GM12878 (cell line): ENCODE measurements at regions not wholly inside any gene's neighbourhood (a gene's known extent, or its start where the extent isn't known, plus 50 kb on each side); places are given as distances from the start of the nearest gene placed in this dataset.

ENCODE experiments used
- ATAC-seq: fragments of 200-7000 bp; cut with Tn5 transposase; 3 replicates; pipeline ENCODE4 v1.9.1; 2020; ENCODE audit warnings: mild to moderate bottlenecking, moderate library complexity
- BruUV-seq: library from RNA; stranded (reverse); fragments of 400-500 nt; replicated peaks from 2 replicates; lab custom pipeline; 2021; lab: Mats Ljungman, UMichigan
- CTCF ChIA-PET: fragments of 300-600 bp; sonication (Branson Sonifier 250); formaldehyde crosslinking; extraction: SDS; loops from one replicate; lab custom pipeline; 2021; ENCODE audit warnings: inconsistent platforms; lab: Yijun Ruan, JAX
- POLR2A ChIA-PET: fragments of 350-600 bp; formaldehyde crosslinking; extraction: SDS; loops from one replicate; lab custom pipeline; 2021; ENCODE audit warnings: inconsistent platforms; lab: Charles Lee
- RAD21 ChIA-PET: fragments of 300-600 bp; sonication (Branson Sonifier 250); formaldehyde crosslinking; loops from one replicate; lab custom pipeline; 2023; ENCODE audit warnings: antibody characterized with exemption; ENCODE audit not compliant: unreplicated experiment; lab: Charles Lee
- SMC1A ChIA-PET: fragments of 300-600 bp; sonication (Branson Sonifier 250); formaldehyde crosslinking; loops from one replicate; lab custom pipeline; 2023; ENCODE audit not compliant: unreplicated experiment, uncharacterized antibody; lab: Charles Lee
- DNase-seq: peaks from one replicate; pipeline ENCODE4 v3.0.0-alpha.2; 2011; ENCODE audit warnings: low read depth, low spot score
- FAIRE-seq: peaks from 3 replicates; lab custom pipeline; 2011; peaks lifted over from hg19 to GRCh38; lab: Jason Lieb, UNC
- H2AFZ ChIP-seq: 2 replicates; pipeline ENCODE4 v1.6.0; 2011; ENCODE audit warnings: low read depth, low read length, control low read depth; ENCODE audit not compliant: control insufficient read depth
- H3K27ac ChIP-seq: 2 replicates; pipeline ENCODE4 v1.5.1; 2011; ENCODE audit warnings: control low read depth; ENCODE audit not compliant: control insufficient read depth, insufficient read depth
- H3K27me3 ChIP-seq, 2 experiments: replicated peaks in 1 of 2; 2 replicates each; pipeline versions ENCODE4 v1.6.0 to v1.6.1; 2011; ENCODE audit warnings: low read length in 1 of 2; ENCODE audit not compliant: control insufficient read depth in 2 of 2, insufficient read depth in 2 of 2
- H3K36me3 ChIP-seq, 2 experiments: 2 replicates each; pipeline ENCODE4 v1.5.1; 2011; ENCODE audit warnings: low read length in 1 of 2; ENCODE audit not compliant: control insufficient read depth in 2 of 2, insufficient read depth in 2 of 2
- H3K4me1 ChIP-seq: 2 replicates; pipeline ENCODE4 v1.6.1; 2011; ENCODE audit warnings: mild to moderate bottlenecking, low read length, moderate library complexity, mixed read lengths; ENCODE audit not compliant: control insufficient read depth, insufficient read depth
- H3K4me2 ChIP-seq: 2 replicates; pipeline ENCODE4 v1.6.0; 2011; ENCODE audit warnings: control low read depth; ENCODE audit not compliant: control insufficient read depth, insufficient read depth
- H3K4me3 ChIP-seq: fragments of 200-600 bp; sonication (generic); 2 replicates; pipeline ENCODE4 v1.5.1; 2016
- H3K79me2 ChIP-seq: 2 replicates; pipeline ENCODE4 v1.6.0; 2011; ENCODE audit warnings: low read length; ENCODE audit not compliant: control insufficient read depth, insufficient read depth
- H3K9ac ChIP-seq: 2 replicates; pipeline ENCODE4 v1.8.0; 2011; ENCODE audit warnings: low read length, control low read depth, mixed read lengths; ENCODE audit not compliant: control insufficient read depth, insufficient read depth
- H3K9me3 ChIP-seq: replicated peaks from 3 replicates; pipeline ENCODE4 v1.5.1; 2011; ENCODE audit warnings: mild to moderate bottlenecking, low read length; ENCODE audit not compliant: control insufficient read depth, insufficient read depth
- H4K20me1 ChIP-seq: 2 replicates; pipeline ENCODE4 v1.6.0; 2011; ENCODE audit not compliant: control insufficient read depth, insufficient read depth
- CBX3 ChIP-seq: fragments of 200-600 bp; sonication (generic); IDR thresholded peaks from 2 replicates; pipeline ENCODE4 v1.6.1; 2016; ENCODE audit warnings: low read depth, borderline replicate concordance
- JUNB ChIP-seq: IDR thresholded peaks from 2 replicates; pipeline ENCODE4 v1.6.1; 2016; ENCODE audit warnings: antibody characterized with exemption, mild to moderate bottlenecking
- MEF2B ChIP-seq: fragments of 450-650 bp; IDR thresholded peaks from 2 replicates; pipeline ENCODE4 v1.6.1; 2018; ENCODE audit warnings: mild to moderate bottlenecking, moderate library complexity; ENCODE audit not compliant: partially characterized antibody, poor library complexity, severe bottlenecking
- NR2C2 ChIP-seq: IDR thresholded peaks from 2 replicates; pipeline ENCODE4 v1.6.1; 2011; ENCODE audit warnings: borderline replicate concordance, low read depth; ENCODE audit not compliant: control insufficient read depth, insufficient read length
- RAD51 ChIP-seq: fragments of 450-650 bp; IDR thresholded peaks from 2 replicates; pipeline ENCODE4 v1.6.1; 2016; ENCODE audit warnings: moderate library complexity, mild to moderate bottlenecking, inconsistent platforms
- SPI1 ChIP-seq: IDR thresholded peaks from 2 replicates; pipeline ENCODE4 v1.6.1; 2011; ENCODE audit warnings: low read depth, mild to moderate bottlenecking, low read length, moderate library complexity, borderline replicate concordance; ENCODE audit not compliant: insufficient read depth
- TARDBP ChIP-seq: IDR thresholded peaks from 2 replicates; pipeline ENCODE4 v1.6.1; 2016; ENCODE audit warnings: borderline replicate concordance
- TBL1XR1 ChIP-seq: IDR thresholded peaks from 2 replicates; pipeline ENCODE4 v1.6.1; 2012; ENCODE audit warnings: low read depth, low read length, improper control_type of control experiment
- YBX1 ChIP-seq: fragments of 450-650 bp; IDR thresholded peaks from 2 replicates; pipeline ENCODE4 v1.6.1; 2016; ENCODE audit warnings: antibody characterized with exemption
- YY1 ChIP-seq: IDR thresholded peaks from 2 replicates; pipeline ENCODE4 v1.6.1; 2011; ENCODE audit warnings: low read depth, mild to moderate bottlenecking, low read length
- ZNF622 ChIP-seq: fragments of 450-650 bp; IDR thresholded peaks from 2 replicates; pipeline ENCODE4 v1.6.1; 2017; ENCODE audit warnings: mild to moderate bottlenecking, inconsistent platforms
- WGBS: methylation state at CpG from one replicate; pipeline ENCODE4 v1.1.6; 2016; ENCODE audit warnings: low lambda C conversion rate; ENCODE audit not compliant: insufficient replicate concordance, insufficient coverage; ENCODE audit errors: missing lambda C conversion rate; 5-methylcytosine and 5-hydroxymethylcytosine counted together
- in situ Hi-C: fragments of 300-500 bp; cut with MboI; formaldehyde crosslinking; loops from 9 replicates; pipeline ENCODE4 v1.14.3; 2018; ENCODE audit warnings: mixed read lengths
- intact Hi-C: fragments of 100-400 bp; cut with micrococcal nuclease; formaldehyde crosslinking; loops from one replicate; pipeline ENCODE4 v1.14.2; 2022; ENCODE audit not compliant: unreplicated experiment
- TF ChIP-seq, protein P1 (sequence below): fragments of 450-650 bp; IDR thresholded peaks from 2 replicates; pipeline ENCODE4 v1.6.1; 2016; ENCODE audit warnings: mild to moderate bottlenecking
- TF ChIP-seq, protein P2 (sequence below): fragments of 150-350 bp; IDR thresholded peaks from 2 replicates; pipeline ENCODE4 v1.6.1; 2016; ENCODE audit warnings: low read depth, low read length
- TF ChIP-seq, protein P3 (sequence below), 3 experiments: IDR thresholded peaks in 2 of 3; conservative IDR thresholded peaks in 1 of 3; 2 replicates each; pipeline ENCODE4 v1.5.1; 2011; ENCODE audit warnings: low read depth in 3 of 3, low read length in 3 of 3, mild to moderate bottlenecking in 3 of 3, control low read depth in 2 of 3, moderate library complexity in 2 of 3, inconsistent platforms in 1 of 3, mixed read lengths in 1 of 3; ENCODE audit not compliant: control insufficient read depth in 2 of 3, insufficient read depth in 1 of 3; ENCODE audit errors: extremely low read depth in 1 of 3

DNA sequence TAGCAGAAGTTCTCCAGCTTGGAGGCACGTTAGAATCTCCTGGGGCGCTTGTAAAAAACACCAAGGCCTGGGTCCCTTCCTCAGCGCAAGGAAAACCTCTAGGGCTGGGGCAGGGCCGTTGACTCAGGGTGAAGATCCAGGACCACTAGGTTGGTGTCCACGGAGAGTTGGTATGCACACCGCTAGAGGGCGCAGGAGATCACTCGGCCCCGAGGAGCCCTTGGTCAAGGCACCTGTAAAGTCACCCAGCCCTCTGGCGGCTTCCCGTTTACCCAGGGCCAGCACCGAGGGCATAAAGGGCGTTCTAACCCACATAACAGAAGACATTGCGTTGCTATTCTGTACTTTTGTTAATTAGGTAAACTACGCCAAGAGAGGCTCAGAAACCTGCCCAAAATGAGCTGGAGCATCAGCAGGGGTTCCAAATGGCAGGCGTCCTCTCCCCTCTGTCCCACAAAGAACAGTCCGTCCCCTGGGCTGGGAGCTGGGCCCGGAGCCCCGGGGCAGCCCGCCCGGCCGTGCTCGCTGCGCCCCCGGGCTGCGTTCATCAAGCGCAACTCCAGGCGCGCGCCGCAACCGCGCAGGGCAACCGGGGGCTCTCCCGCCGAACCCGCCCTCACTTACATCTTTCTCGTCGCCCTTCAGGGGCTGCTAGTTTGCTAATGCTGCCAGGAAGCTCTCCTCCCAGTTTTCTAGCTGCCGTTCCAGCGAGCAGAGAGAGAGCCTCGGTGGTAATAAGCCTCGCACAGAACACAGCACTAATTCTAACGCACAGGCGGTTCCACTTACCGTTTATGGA is 332.1 kb downstream of the ARRDC4 start:
- Histone ChIP-seq H3K27me3 (no peaks in the 10 kb centered on the region), H3K4me1 (no peaks in the 10 kb centered on the region), H2AFZ (no peak overlapping the region), H3K9me3 (no peaks in the 10 kb centered on the region), H3K4me3 (no peak overlapping the region), H3K79me2 (no peaks in the 10 kb centered on the region), H3K4me2 (no peak overlapping the region), H3K27ac (no peak overlapping the region), H3K36me3 (no peaks in the 10 kb centered on the region), H4K20me1 (no peaks in the 10 kb centered on the region), H3K9ac (no peak overlapping the region)
- BruUV-seq: no TSS peak
- in situ Hi-C loops: no loop called here
- ChIA-PET RAD21 (no interaction called here), POLR2A (no interaction called here), CTCF (interaction anchor here (0.7 to 1.5 kb wide), 3 partner anchors 13 to 52 kb away, joined by 3 to 4 read pairs (median 3); no protein-coding TSS in a partner anchor), SMC1A (interaction anchor here (0.6 kb wide), 1 partner anchor 19 kb away, joined by 3 read pairs; no protein-coding TSS in a partner anchor)
- FAIRE-seq (no peak), ATAC-seq (peak; percentile 94), DNase-seq (no peak)
- WGBS: 5% methylated on average over 35 of the region's 46 CpGs
- intact Hi-C loops: loop anchor here (5.0 kb wide), 1 partner anchor 130 kb away; no protein-coding TSS in a partner anchor
- TF ChIP-seq RAD51 (no peak), TBL1XR1 (no peak), CBX3 (no peak), YY1 (no peak), NR2C2 (no peak), TARDBP (no peak), YBX1 (no peak), JUNB (no peak), MEF2B (no peak), ZNF622 (no peak), SPI1 (no peak)
- TF ChIP-seq, protein P1, sequence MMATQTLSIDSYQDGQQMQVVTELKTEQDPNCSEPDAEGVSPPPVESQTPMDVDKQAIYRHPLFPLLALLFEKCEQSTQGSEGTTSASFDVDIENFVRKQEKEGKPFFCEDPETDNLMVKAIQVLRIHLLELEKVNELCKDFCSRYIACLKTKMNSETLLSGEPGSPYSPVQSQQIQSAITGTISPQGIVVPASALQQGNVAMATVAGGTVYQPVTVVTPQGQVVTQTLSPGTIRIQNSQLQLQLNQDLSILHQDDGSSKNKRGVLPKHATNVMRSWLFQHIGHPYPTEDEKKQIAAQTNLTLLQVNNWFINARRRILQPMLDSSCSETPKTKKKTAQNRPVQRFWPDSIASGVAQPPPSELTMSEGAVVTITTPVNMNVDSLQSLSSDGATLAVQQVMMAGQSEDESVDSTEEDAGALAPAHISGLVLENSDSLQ: no peak
- TF ChIP-seq, protein P2, sequence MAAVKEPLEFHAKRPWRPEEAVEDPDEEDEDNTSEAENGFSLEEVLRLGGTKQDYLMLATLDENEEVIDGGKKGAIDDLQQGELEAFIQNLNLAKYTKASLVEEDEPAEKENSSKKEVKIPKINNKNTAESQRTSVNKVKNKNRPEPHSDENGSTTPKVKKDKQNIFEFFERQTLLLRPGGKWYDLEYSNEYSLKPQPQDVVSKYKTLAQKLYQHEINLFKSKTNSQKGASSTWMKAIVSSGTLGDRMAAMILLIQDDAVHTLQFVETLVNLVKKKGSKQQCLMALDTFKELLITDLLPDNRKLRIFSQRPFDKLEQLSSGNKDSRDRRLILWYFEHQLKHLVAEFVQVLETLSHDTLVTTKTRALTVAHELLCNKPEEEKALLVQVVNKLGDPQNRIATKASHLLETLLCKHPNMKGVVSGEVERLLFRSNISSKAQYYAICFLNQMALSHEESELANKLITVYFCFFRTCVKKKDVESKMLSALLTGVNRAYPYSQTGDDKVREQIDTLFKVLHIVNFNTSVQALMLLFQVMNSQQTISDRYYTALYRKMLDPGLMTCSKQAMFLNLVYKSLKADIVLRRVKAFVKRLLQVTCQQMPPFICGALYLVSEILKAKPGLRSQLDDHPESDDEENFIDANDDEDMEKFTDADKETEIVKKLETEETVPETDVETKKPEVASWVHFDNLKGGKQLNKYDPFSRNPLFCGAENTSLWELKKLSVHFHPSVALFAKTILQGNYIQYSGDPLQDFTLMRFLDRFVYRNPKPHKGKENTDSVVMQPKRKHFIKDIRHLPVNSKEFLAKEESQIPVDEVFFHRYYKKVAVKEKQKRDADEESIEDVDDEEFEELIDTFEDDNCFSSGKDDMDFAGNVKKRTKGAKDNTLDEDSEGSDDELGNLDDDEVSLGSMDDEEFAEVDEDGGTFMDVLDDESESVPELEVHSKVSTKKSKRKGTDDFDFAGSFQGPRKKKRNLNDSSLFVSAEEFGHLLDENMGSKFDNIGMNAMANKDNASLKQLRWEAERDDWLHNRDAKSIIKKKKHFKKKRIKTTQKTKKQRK: no peak
- TF ChIP-seq, protein P3, sequence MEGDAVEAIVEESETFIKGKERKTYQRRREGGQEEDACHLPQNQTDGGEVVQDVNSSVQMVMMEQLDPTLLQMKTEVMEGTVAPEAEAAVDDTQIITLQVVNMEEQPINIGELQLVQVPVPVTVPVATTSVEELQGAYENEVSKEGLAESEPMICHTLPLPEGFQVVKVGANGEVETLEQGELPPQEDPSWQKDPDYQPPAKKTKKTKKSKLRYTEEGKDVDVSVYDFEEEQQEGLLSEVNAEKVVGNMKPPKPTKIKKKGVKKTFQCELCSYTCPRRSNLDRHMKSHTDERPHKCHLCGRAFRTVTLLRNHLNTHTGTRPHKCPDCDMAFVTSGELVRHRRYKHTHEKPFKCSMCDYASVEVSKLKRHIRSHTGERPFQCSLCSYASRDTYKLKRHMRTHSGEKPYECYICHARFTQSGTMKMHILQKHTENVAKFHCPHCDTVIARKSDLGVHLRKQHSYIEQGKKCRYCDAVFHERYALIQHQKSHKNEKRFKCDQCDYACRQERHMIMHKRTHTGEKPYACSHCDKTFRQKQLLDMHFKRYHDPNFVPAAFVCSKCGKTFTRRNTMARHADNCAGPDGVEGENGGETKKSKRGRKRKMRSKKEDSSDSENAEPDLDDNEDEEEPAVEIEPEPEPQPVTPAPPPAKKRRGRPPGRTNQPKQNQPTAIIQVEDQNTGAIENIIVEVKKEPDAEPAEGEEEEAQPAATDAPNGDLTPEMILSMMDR (IDR thresholded peaks at IDR 0.05 in 2 of 3, conservative IDR thresholded peaks at IDR 0.05 in 1 of 3; ENCODE audit: control insufficient read depth in 2 of 3, extremely low read depth in 1 of 3, insufficient read depth in 1 of 3, low read depth in 3 of 3, low read length in 3 of 3): peak; percentile 57 to 86 (median 60)
